ENCODE measurements at regions not wholly inside any gene's neighbourhood (a gene's known extent, or its start where the extent isn't known, plus 50 kb on each side); places are given as distances from the start of the nearest gene placed in this dataset.
"Not testable (repeated sequence)": the region's sequence is repeated elsewhere in the genome, so short reads cannot be mapped to it uniquely, and the experiment has no call there.

GRCh38 chr16:29231244-29231643 is 175.3 kb downstream of the NPIPB11 start:
- no peak for DNase-seq

DNA sequence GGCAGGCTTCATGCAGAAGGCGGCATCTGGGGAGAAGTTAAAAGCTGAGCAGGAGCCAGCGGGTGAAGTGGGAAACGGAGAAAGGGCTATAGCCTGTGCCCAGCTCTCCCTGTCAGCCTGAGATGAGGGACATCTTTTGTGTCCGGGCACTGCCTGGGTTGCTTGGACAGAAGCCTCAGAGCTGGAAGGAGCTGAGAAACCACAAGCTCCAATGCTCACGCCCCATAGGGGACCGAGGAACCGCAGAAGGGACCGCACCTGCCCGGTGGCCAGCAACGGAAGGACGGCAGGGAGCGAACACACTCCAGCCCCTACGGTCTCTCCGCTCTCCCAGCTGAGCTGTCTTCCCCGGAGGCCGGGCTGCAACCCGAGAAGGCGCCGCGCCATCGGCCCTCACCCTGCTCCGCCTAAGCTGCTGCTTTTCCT is 175.8 kb downstream of the NPIPB11 start:
- DNase-seq, result no peak

DNA sequence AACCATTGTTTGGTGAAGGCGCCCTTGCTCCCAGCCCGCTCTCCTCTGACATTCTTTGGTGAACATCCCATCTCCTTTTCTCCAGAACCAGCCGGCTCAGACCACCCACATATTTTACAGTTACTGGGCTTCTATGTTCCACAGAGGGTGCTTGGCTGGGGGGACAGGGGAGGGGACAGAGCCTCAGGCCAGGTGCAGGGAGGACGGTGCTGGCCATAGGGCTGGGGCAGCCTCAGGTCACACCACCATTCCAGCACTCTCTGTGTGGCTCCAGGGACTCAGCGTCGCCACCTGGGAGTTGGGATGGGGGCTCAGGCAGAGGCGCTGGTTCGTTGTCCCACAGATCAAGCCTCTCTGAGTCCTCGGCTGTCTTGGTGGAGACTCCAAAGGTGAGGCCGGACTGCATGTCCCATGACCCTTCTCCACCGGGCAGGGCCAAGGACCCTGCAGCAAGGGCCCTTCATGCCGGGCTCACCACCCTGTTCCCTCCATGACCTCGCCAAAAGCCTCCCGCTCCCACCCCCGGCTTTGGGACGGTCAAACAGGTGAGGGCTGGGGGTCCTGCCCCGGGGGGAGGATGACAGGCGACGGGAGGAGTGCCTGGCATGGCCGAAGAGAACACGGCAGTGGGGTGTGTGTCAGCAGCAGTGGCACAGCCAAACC is 176.4 kb downstream of the NPIPB11 start:
- not testable (repeated sequence) for DNase-seq

DNA sequence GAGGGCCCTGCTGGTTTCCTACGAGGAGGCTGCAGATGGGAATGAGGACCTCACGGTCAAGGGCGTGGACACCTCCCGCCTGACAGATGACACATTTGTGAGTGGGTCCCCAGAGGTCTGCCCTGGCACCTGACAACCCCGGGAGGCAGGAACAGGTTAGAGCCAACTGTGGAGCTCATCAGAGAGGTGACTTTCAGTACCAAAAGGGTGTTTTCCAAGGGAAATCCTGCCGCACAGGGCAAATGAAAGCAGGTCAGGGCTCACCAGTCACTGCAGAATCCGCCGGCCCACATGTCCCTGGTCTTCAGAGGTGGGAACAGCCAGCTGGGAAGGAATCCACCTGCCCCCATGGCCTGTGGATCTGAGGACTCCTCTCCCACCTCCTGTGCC is 176.9 kb downstream of the NPIPB11 start:
- DNase-seq, result not testable (repeated sequence)

DNA sequence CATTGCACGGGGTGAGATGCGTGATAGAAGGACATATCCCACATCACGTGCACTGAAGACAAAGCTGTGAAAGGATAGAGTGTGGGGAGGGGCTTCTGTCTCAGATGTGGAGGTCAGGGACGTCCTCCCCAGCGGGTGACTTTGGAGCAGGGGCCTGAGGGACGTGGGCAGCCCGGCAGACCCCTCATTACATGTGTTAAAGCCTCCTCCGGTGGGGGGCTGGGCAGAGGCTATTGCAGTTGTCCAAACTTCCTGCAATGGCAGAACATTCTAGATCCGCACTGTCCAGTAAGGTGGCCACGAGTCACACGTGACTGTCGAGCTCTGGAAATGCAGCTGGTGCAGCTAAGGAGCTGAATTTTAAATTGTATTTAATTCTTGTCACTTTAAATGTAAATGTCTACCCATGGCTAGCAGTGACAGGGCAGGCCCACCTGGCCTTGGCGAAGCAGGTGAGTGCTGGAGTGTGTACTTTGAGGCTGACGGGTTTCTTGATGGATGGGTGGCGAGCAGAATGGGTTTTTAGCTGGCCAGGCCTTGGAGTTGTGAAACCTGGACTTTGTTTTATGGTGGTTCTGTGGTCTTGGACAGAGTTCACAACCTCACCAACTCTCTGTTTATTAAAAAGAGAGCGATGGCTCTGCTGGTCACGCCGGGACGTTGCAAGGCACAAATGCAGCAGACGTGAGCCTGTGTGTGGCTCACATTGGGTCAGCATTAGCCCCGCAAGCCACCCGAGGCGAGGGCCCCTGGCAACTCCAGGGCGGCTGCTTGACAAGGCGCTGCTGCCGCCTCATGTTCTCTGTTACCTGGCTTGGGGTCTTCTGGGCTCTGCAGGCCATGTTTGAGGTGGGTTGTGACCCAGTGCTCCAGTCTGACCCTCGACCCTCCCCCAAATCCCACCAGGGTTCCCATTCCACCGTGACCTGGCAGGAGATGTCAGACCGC is 177.6 kb downstream of the NPIPB11 start:
- DNase-seq, result not testable (repeated sequence)

GRCh38 chr16:29227751-29228663 is 178.5 kb downstream of the NPIPB11 start:
- DNase-seq, result peak; percentile 52

DNA sequence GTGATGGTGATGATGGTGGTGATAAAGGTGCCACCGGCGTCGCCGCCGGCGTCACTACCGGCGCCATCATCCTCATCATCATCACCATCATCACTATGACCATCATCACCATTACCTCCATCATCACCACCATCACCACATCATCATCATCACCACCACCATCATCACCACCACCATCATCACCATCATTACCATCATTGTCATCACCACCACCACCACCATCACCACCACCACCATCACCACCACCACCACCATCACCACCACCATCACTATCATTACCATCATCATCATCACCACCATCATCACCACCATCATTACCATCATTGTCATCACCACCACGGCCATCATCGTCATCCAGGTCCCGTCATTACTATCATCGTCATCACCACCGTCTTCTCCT is 179.7 kb downstream of the NPIPB11 start:
- no peak for DNase-seq

- DNase-seq, result not testable (repeated sequence)
Observed at GRCh38 chr16:29224675-29225074, 181.8 kb downstream of the NPIPB11 start.

- not testable (repeated sequence) for DNase-seq
Observed at GRCh38 chr16:29222615-29223014, 183.9 kb downstream of the NPIPB11 start.

DNA sequence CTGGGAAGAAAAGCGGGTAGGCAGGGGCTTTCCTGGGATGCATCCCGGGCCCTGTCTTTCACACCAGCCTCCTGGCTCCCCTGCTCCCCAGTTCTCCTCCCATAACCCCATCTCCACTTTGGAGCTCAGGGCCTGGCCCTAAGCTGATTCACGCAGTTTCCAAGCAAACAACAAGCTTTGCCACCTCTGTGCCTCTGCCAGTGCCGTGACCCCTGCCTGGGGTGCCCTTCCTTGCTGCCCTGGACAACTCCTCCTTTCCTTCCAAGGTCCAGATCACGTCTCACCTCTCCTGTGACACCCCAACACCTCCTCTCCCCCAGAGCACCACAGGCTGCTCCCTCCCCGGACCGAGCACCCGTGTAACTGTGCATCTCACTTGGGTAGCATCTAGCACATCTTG is 184.5 kb downstream of the NPIPB11 start:
- not testable (repeated sequence) for DNase-seq

- DNase-seq, result not testable (repeated sequence)
Observed at GRCh38 chr16:29221281-29221955, 185.1 kb downstream of the NPIPB11 start.

GRCh38 chr16:29220647-29221191 is 185.8 kb downstream of the NPIPB11 start:
- DNase-seq, result not testable (repeated sequence)

GRCh38 chr16:29219966-29220646 is 186.4 kb downstream of the NPIPB11 start:
- DNase-seq, result not testable (repeated sequence)

DNA sequence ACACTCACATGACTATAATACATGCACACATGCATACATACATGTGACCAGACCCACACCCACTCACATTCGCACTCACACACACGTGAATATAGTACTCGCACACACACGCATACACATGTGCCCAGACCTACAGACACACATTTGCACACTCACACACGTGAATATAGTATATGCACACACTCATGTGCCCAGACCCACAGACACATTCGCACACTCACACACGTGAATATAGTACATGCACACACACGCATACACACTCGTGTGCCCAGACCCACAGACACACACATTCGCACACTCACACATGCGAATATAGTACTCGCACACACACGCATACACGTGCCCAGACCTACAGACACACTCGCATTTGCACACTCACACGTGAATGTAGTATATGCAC is 186.9 kb downstream of the NPIPB11 start:
- DNase-seq, result not testable (repeated sequence)

- DNase-seq, result not testable (repeated sequence)
Observed at GRCh38 chr16:29218649-29219048, 187.9 kb downstream of the NPIPB11 start.

GRCh38 chr16:29218171-29218570 is 188.3 kb downstream of the NPIPB11 start:
- not testable (repeated sequence) for DNase-seq

DNA sequence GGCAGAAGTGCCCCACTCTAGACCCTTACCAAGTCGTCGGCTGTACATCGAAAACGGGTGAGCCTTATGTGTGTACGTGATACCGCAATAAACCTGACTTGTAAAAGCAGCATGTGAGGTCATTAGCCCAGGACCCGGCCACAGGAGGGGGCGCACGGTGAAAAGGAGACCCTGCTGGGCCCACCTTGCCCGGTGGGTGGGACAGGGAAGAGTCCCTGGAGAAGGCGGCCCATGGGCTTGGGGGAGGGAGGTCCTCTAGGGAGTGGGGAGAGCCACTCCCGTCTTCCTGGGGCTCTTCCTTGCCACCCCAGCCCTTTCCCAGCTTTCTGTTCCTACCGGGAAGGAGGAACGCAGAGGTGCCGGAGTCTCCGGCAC is 188.8 kb downstream of the NPIPB11 start:
- not testable (repeated sequence) for DNase-seq

DNA sequence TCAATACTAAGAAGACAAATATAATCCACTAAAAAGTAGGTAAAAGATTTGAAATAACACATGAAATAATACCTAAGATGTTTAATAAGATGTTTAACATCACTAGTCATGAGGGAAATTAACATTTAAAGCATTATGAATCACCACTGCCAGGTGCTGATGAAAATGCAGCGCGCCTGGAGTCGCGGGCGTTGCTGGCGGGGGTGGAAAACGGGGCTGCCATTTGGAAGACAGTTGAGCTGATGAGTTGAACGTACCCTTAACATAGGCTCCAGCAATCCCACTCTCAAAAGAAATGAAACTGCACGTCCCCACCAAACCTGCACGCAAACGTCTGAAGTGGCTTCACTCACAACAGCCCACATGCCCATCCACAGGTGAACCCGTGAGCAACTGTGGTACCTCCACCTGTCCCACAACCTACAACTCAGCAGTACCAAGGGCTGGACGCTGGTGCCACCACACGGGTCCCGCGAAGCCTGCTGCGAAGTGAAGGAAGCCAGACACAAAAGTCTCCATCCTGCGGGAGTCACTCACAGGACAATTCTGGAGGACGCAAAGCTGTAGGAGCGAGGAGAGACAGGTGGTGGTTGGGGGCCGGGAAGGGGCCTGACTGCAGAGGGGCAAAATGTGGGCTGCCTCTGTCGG is 189.3 kb downstream of the NPIPB11 start:
- DNase-seq, result not testable (repeated sequence)

DNA sequence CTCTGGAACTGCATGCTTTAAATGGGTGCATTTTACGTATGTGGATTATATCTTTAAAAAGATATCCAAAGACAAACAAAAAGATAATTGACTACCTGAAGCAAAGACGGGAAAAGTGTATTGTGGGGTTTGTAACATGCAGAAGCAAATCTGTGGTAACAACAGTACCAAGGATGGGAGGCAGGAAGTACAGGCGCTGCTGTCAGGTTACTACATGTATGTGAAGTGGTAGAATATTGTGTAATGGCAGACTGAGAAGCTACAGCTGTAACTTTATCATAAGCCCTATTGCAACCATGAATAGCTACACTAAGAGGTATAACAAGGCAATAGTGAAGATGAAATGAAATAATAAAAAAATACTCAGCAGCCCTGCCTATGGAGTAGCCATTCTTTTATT is 192.7 kb downstream of the NPIPB11 start:
- DNase-seq, result not testable (repeated sequence)

DNA sequence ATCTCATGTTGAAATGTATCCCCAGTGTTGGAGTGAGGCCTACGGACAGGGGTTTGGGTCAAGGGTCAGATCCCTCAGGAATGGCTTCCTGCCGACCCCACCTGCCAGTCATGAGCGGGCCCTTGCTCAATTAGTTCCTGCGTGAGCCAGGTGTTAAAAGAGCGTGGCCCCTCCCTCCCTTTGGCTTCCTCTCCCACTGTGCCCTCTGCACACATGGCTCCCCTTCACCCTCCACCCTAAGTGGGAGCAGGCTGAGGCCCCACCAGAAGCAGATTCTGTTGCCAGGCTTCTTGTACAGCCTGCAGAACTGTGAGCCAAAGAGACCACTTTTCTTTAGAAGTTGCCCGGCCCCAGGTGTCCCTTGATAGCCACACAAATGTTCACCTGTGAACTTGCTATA is 193.3 kb downstream of the NPIPB11 start:
- DNase-seq, result not testable (repeated sequence)
